Globus pallidus (tissue), 1 donor: ENCODE measurements at regions not wholly inside any gene's neighbourhood (a gene's known extent, or its start where the extent isn't known, plus 50 kb on each side); places are given as distances from the start of the nearest gene placed in this dataset.

Experiments
- DNase-seq: peaks from one replicate; pipeline ENCODE4 v3.0.0-alpha.2; 2015; ENCODE audit warnings: low spot score

DNA sequence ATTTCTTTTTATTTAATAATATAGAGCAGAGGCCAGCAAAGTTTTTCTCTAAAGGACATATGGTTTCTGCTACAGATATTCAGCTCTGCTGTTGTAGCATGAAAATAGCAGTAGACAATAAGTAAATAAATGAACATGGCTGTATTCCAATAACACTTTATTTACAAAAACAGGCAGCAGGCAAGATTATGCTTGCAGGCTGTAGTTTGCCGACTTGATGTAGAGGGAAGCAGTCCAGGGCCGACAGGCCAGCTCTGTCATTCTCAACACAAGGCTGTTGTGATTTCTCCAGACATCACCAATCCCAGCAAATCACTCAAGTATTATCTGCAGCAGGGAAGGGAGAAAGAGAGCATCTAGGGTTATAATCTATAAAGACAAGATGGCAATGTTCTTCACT is 1062.5 kb upstream of the PCDH9 start:
- DNase-seq, result no peak

DNA sequence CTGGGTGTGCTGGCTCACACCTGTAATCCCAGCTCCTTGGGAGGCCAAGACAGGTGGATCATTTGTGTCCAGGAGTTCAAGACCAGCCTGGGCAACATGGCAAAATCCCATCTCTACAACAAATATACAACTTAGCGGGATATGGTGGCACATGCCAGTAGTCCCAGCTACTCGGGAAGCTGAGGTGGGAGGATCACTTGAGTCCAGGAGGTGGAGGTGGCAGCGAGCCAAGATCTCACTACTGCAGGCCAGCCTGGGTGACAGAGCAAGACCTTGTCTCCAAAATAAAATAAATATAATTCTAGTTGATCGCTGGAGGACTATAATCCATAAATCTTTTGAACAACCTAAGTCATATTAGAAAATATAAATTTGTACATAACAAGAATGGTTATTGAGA is 1061.5 kb upstream of the PCDH9 start:
- DNase-seq, result no peak

DNA sequence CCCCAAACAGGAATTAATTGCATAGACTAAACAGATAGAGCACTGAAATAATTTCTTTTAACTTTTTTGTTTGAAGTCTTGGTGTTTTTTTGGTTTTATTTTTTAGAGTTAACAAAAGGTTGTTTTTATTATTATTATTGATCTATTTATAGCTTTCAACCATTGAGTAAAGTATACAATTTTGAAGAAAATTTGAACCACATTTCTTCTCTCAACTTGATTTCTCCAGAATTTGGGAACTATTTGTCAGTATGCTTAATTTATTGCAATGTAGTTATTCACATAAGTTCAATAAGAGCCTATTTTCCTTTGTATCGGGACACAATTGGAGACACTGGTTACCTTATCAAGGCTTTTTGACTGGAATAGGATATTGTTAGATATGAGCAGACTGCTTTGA is 1045.6 kb upstream of the PCDH9 start:
- no peak for DNase-seq

DNA sequence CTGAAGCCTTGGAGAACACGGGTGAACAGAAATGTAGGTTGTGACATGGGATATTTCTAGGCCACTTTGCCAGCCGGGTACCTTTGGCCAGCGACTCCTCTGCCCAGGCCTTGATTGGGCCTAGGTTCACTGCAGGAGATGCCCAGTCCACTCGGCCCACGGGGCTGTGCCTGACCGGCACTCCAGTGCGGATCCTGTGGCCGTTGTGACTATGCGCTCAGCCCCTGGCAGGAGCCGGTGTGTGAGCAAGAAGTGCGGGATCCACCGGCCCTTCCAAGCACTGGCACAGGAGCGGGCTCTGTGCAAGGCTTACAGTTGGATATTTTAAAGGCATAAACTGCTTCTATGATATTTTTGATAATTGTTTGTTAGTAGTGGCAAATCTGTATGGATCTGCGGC is 1042.5 kb upstream of the PCDH9 start:
- DNase-seq, result no peak

DNA sequence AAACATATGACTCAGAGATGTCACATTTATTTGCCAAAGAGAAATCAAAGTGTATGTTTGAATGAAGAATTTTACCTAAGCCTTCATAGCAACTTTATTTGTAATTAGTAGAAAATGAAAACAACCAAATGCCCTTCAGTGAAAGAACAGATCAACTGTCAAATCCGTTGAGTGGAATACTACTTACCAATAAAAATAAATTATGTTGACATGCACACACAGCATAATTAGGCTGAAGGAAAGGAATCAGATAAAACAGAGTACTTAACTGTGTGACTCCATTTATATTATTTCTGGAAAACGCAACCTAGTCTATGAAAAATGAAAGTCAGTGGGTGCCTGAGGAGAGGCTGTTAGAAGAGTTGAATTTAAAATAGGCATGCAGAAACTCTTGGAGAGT is 1034.6 kb upstream of the PCDH9 start:
- no peak for DNase-seq

DNA sequence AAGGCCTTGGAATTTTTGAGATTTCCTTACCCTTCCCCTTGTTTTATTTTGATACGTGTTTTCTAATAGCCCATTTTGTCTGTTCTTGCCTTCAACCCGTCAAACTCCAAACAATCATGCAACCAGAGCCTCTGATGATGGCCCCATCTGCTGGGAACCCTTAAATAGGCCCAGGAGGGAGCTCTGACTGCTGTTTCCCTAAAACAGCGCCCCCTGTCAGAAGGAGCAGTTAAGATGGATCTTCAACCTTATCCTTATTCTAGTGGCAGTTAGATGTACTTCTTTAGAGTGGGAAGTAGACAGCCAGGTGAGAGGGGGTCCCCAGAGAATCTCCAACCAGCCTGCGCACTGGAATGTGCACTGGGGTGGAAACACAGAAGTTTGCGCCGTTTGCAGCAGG is 1031.0 kb upstream of the PCDH9 start:
- no peak for DNase-seq

DNA sequence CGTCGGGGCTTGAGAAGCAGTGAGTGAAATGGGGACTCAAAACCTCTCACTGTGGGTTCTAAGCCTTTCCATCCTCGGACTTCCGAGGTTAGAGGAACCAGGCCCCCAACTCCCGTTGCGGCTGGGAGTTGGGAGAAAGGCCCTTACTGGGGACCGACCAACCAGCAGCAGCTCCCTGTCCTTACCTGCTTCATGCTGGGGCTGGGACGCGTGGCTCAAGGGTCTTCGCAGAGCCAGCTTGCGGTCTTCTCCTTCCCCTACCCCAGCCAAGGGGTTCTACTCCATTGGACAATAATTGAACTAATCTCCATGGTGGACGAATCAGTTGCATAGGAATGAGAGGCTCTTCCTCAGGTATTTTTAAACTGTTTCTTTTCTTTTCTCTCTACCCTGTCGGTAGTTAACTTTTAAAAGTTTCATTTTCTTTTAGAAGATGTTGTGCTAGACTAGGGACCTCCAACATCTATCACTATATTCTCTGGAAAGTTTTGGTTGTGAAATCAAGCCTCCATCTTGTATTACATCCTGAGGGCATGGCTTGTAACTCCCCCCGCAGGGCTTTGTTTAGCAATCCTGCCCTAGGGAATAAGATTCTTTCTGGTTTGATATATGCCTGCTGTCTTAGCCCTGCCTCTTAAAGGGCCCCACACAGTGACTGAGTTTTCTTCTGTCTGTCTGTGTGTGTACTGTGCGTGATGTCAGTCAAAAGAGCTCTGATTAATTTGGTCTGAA is 1027.1 kb upstream of the PCDH9 start:
- DNase-seq, result no peak

DNA sequence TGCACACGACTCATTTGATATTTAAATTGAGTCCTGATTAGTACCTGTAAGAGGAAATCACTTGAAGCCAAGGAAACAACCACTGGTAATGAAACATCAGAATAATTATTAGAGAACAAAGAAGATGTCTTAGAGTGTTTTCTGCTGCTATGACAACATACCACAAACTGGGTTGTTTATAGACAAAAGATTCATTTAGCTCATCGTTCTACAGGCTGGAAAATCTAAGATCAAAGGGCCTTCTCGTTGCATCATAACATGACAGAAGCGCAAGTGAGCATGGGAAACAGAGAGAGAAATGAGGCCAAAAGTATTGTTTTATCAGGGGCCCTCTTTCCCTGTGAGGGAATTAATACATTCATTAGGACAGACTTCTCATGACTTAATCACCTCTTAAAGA is 1024.0 kb upstream of the PCDH9 start:
- no peak for DNase-seq

DNA sequence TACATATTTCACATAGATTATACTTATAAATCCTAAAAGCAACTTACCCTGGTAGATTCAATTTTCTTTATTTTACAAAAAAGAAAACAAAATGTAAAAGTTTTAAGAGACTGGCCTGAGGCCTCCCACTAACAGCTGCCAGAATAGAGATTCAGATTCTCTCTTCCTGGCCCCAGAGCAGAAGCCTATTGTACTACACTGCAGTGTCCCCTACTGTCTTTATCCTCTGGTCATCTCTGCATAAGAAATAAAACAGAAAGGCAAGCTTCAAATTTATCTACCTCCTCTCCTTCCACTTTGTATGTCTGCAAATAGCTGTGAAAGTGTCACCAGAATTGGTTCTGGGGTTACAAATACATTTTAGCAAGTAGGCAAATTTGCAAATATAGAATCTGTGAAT is 1004.1 kb upstream of the PCDH9 start:
- no peak for DNase-seq

DNA sequence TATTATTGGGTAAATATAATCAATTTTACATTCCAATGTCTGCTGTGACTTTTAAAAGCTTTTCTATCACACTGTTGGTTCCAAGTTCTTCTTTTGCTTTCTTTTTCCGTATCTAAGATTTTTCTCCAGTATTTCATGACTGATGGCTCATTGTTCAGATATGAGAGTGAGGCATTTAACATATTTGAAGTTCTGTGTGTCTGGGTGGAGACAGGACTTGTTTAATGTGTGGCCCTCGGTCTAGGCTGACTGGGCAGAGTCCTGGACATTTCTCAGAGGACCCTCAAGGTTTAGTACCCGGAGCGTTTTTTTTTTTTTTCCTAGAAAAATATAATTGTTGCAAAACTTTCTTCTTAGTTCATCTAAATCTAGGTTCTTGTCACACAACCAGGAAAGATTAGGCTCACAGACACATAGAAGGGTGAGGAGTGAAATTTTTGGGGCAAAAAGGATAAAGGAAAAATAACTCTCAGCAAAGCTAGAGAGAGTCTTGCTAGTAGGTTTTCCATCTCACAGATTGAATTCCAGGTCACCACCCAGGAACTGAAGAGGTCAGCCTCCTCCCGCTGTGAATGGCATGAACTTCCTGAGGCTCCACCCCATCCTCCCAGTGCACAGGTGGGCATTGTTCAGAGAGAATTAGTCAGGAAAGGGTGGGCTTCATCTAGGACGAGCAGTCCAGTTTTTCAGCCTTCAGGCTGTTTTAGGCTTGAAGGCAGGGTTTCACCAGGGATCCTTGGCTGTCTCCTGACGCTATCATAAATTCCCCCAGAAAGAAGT is 1002.4 kb upstream of the PCDH9 start:
- no peak for DNase-seq

DNA sequence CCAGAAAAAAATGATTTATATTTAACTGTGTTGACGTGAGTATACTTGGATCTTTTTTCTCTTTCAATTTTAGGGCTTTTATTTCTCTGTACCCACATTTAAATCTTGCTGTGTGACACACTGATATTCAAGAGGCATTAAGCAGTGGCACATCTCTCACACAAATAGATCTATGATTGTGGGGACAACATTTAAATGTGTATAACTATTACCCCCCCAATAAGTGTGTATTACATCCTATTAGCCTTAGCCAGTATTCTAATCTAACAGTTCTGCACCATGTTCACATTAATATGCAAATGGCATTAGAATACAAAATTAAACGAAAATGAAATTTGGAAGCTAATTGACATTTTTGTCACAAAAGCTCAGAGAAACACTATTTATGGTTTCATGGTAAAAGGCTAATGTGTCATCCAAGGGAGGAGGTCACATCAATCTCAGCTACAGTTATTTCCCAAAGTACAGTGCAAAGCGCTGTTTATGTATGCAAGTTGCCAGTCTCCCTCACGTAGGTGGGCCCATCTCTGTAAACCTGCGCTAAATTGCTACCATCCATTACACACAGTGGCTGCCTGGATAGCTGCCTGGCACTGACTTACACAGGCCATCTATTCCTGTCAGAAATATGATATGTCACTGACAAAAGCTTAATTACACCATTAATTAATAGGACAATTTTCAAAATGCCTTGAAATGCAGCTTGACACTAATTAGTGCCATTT is 984.7 kb upstream of the PCDH9 start:
- no peak for DNase-seq

DNA sequence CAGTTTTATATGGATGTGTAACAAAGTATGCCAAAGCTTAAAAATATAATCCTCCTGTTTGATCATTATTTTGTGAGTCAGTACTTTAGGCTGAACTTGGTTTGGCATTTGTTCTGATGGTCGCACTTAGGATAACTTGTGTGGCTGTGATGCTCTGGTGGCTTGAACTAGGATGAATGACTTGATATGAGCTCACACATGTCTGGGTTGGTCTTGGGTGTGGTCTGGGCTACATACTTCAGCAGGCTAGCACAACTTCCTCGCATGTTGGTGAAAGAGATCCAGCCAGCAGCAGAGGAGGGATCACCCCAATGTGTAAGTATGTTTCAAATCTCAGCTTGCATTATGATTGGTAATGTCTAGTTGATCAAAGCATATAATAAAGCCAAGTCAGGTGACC is 969.1 kb upstream of the PCDH9 start:
- DNase-seq, result no peak

DNA sequence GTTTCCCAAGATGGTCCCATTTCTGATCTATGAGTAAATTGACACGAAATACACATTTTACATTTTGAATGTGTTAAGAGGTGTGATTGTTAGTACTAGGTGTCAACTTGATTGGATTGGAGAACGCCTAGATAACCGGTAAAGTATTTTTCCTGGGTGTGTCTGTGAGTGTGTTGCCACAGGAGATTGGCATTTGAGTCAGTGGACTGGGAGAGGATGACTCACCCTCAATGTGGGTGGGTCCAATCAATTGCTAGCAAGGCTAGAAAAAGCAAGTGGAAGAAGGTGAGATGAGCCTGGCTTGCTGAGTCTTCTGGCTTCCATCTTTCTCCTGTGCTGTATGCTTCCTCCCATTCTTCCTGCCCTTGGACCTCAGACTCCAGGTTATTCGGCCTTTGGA is 960.7 kb upstream of the PCDH9 start:
- no peak for DNase-seq

DNA sequence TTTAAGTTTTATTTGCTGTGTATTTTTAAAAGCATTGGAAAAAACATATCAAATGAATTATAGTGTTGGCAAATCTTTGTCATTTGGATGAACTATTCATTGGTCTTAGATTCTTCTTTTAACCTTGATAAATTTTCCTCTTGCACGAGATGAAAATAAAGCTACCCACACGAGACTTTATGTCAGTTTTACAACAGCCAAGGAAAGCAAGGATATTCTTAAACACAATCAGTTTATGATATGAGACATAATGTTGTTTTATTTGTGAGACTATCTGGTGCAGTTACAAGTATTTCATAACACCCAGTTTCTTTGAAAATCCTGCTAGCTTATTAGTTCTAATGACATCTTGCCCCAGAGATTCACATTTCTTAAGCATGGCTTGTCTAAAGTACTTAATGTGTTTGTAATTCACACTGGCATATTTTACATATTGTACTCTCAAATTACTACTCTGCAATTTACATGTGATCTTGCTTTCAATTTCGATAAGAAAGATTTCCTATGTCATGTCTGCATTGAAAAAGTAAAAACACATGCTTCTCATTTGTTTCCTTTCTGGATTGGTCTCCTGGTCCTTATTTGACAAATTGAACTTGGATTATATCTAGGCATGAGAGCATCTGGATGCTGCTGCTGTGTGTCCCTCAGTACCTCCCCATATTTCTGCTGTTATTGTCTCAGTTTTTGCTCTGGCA is 955.5 kb upstream of the PCDH9 start:
- no peak for DNase-seq

DNA sequence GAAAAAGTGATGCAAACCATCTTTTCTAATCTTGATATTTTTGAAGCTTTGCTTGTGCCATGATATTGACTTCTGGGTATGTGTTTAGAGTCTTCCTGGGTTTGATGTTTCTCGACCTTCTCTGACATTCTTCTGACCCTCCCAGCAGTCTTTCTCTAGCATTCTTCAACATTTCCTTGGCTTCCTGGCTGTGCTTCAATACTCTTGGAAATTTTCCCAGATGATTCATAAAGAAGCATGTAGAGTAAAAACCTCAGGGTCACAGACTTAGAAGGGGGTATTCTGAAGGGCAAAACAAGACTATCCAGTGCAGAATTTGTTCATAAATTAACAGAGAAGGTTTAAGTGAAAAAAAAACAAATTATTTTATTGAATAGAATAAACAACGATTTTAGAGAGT is 946.3 kb upstream of the PCDH9 start:
- DNase-seq, result no peak

DNA sequence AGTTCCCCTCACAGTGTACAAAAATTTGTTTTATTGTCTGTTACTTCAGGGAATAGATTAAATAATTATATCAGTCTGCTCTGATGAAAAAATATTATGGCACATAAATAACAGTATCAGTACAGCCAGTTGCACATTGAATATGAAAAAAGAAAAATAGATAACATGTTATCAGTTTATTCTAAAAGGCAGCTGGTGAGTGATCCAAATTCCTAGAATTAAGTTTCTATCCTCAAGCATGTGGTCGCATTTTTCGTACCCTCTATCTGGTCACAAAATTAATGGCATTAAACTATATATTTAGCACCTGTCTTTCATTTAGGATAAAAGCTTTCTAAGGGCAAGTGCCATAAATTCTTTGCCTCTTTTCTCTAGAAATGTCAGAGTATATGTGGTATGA is 944.8 kb upstream of the PCDH9 start:
- no peak for DNase-seq

DNA sequence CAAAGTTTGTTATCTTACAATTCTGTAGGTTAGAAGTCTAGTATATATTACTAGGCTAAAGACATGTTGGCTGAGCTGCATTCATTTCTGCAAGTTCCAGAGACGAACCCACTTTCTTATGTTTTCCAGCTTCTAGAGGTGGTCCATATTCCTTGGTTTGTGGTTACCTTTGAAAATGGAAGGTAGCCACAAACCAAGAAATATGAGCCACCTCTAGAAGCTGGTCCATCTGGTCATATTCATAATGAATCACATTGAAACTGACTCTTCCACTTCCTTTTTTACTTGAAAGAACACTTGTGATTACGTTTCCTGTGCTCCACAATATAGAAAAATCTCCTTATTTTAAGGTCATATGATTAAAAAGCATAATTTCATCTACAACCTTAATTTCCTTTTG is 943.0 kb upstream of the PCDH9 start:
- DNase-seq, result no peak

DNA sequence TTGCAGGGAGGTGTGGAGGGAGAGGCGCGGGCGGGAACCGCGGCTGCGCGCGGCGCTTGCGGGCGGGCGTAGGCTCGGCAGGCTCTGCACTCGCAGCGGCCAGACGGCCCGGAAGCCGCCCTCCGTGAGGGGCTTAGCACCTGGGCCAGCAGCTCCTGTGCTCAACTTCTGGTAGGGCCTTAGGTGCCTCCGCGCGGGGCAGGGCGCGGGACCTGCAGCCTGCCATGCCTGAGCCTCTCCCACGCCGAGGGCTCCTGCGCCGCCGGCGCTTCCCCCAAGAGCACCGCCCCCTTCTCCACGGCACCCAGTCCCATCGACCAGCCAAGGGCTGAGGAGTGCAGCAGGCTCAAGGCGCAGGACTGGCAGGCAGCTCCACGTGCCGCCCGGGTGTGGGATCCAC is 940.8 kb upstream of the PCDH9 start:
- DNase-seq, result no peak

DNA sequence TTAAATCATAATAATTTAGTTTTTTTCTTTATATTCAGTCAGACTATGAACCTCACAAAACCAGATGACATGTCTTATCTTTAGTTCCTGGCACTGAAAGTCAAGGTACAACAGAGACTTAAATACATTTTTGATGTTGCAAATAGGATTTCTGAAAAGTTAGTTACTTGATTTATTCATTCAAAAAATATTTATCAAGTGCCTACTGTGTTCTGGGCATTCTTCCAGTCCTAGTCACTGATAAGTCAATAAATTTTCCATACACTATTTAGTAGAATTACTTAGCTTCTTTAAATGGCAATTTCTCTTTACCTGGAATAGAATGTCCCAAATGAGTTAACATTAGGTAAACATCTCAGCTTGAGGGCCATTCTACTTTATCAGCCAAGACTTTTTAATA is 938.3 kb upstream of the PCDH9 start:
- no peak for DNase-seq

DNA sequence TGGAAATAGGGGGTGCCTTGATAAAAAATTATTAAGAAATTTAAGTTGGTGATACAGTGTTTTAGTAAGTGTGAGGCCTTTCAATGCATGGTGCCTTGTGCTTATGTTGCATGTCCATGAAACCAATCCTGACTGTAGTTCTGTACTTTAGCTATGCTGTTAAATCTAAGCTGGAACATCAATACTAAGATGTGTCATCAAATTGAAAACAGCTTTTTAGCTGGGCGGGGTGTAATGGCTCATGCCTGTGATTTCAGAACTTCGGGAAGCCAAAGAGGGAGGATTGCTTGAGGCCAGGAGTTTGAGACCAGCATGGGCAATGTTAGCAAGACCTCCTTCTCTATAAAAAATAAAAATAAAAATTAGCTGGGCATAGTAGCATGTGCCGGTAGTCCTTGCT is 930.3 kb upstream of the PCDH9 start:
- DNase-seq, result no peak

DNA sequence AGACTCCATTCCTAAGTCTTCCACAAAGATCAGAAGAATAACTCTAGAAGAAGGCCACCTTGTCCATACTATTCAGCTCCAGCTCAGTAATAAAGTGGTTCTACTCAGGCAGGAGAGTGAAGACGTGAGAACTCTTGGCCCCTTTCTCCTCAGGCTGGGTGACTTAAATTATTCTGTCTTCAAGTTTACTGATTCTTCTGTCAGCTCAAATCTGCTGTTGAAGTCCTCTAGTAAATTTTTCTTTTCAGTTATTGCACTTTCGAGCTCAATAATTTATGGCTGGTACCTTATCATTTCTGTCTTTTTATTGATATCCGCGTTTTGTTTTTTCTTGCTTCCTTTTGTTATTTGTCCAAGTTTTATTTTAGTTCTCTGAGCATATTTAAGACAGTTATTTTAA is 922.3 kb upstream of the PCDH9 start:
- no peak for DNase-seq

DNA sequence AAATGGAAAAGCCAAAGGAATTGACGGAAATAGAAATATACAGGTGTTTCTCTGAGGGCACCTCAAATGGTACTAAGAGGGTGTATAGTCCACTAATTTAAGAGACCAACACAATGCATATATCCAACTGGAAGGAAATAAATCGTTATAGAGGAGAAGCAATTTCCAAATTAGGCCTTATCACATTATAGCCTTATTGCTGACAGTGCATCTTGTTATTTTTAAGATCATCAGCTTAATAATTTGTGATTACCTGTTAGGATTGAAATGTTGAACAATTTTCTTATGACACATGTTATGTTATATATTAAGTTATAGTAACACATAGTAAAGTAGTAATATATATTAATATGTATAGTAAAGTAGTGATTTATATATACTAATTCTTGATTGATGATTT is 915.7 kb upstream of the PCDH9 start:
- no peak for DNase-seq
